ENCODE measurements at regions not wholly inside any gene's neighbourhood (a gene's known extent, or its start where the extent isn't known, plus 50 kb on each side); places are given as distances from the start of the nearest gene placed in this dataset.

GRCh38 chr3:144931590-144931989 is 960.0 kb downstream of the DIPK2A start:
- no peaks in the 10 kb centered on the region for H3K36me3 Mint-ChIP-seq (ENCODE audit: insufficient read depth, unreplicated experiment)
- H3K4me1 Mint-ChIP-seq (ENCODE audit: low read depth, unreplicated experiment) = no peaks in the 10 kb centered on the region
- CTCF ChIA-PET = interaction anchor here (0.6 kb wide), 1 partner anchor 936 kb away, joined by 3 read pairs; no protein-coding TSS in a partner anchor
- DNase-seq = no peak
- intact Hi-C loops (cut with micrococcal nuclease; ENCODE audit: unreplicated experiment) = no loop called here
- no peak overlapping the region for H3K27ac Mint-ChIP-seq (ENCODE audit: unreplicated experiment)
- no peaks in the 10 kb centered on the region for H3K27me3 Mint-ChIP-seq (ENCODE audit: unreplicated experiment)
- H3K9me3 Mint-ChIP-seq (ENCODE audit: low read depth, unreplicated experiment) = peaks cover 6% of the 10 kb centered on the region
- H3K4me3 Mint-ChIP-seq (ENCODE audit: low read depth, unreplicated experiment) = no peak overlapping the region
- no peak for TF ChIP-seq CTCF (IDR thresholded peaks at IDR 0.05; ENCODE audit: unreplicated experiment)
- BruUV-seq (replicated peaks) = no TSS peak

GRCh38 chr3:144942093-144942837 is 970.6 kb downstream of the DIPK2A start:
- Mint-ChIP-seq H3K27ac (ENCODE audit: unreplicated experiment) (no peak overlapping the region), H3K27me3 (ENCODE audit: unreplicated experiment) (no peaks in the 10 kb centered on the region), H3K36me3 (ENCODE audit: insufficient read depth, unreplicated experiment) (no peaks in the 10 kb centered on the region), H3K4me3 (ENCODE audit: low read depth, unreplicated experiment) (no peak overlapping the region), H3K4me1 (ENCODE audit: low read depth, unreplicated experiment) (no peaks in the 10 kb centered on the region), H3K9me3 (ENCODE audit: low read depth, unreplicated experiment) (peaks cover under 1% of the 10 kb centered on the region)
- no peak for TF ChIP-seq CTCF (IDR thresholded peaks at IDR 0.05; ENCODE audit: unreplicated experiment)
- no peak for DNase-seq
- intact Hi-C loops (cut with micrococcal nuclease; ENCODE audit: unreplicated experiment) = no loop called here
- CTCF ChIA-PET = no interaction called here
- no TSS peak for BruUV-seq (replicated peaks)

- intact Hi-C loops (cut with micrococcal nuclease; ENCODE audit: unreplicated experiment) = no loop called here
- Mint-ChIP-seq H3K27ac (ENCODE audit: unreplicated experiment) (no peak overlapping the region), H3K36me3 (ENCODE audit: insufficient read depth, unreplicated experiment) (no peaks in the 10 kb centered on the region), H3K9me3 (ENCODE audit: low read depth, unreplicated experiment) (peaks cover 3% of the 10 kb centered on the region), H3K27me3 (ENCODE audit: unreplicated experiment) (no peaks in the 10 kb centered on the region), H3K4me3 (ENCODE audit: low read depth, unreplicated experiment) (no peak overlapping the region), H3K4me1 (ENCODE audit: low read depth, unreplicated experiment) (no peaks in the 10 kb centered on the region)
- CTCF ChIA-PET = no interaction called here
- TF ChIP-seq CTCF (IDR thresholded peaks at IDR 0.05; ENCODE audit: unreplicated experiment) = no peak
- no TSS peak for BruUV-seq (replicated peaks)
- no peak for DNase-seq
Observed at GRCh38 chr3:144942838-144943197, 971.2 kb downstream of the DIPK2A start.

GRCh38 chr3:144947895-144948294 is 976.3 kb downstream of the DIPK2A start:
- H3K27me3 Mint-ChIP-seq (ENCODE audit: unreplicated experiment) = no peaks in the 10 kb centered on the region
- no peak overlapping the region for H3K27ac Mint-ChIP-seq (ENCODE audit: unreplicated experiment)
- intact Hi-C loops (cut with micrococcal nuclease; ENCODE audit: unreplicated experiment) = no loop called here
- no TSS peak for BruUV-seq (replicated peaks)
- H3K9me3 Mint-ChIP-seq (ENCODE audit: low read depth, unreplicated experiment) = peaks cover 11% of the 10 kb centered on the region
- CTCF ChIA-PET = no interaction called here
- no peak overlapping the region for H3K4me3 Mint-ChIP-seq (ENCODE audit: low read depth, unreplicated experiment)
- H3K4me1 Mint-ChIP-seq (ENCODE audit: low read depth, unreplicated experiment) = no peaks in the 10 kb centered on the region
- DNase-seq = no peak
- no peaks in the 10 kb centered on the region for H3K36me3 Mint-ChIP-seq (ENCODE audit: insufficient read depth, unreplicated experiment)
- no peak for TF ChIP-seq CTCF (IDR thresholded peaks at IDR 0.05; ENCODE audit: unreplicated experiment)

Data from Calu3 (cell line).